ENCODE measurements at regions not wholly inside any gene's neighbourhood (a gene's known extent, or its start where the extent isn't known, plus 50 kb on each side); places are given as distances from the start of the nearest gene placed in this dataset.

GRCh38 chr3:150220799-150221198 lies 187.3 kb upstream of the TSC22D2 start:
- Histone ChIP-seq H3K4me3 (ENCODE audit: low read length) (peak overlapping the region; percentile 48), H3K4me1 (ENCODE audit: insufficient read depth, low read length) (peaks cover 23% of the 10 kb centered on the region; the same call in 1 of the 2 replicates), H3K27me3 (ENCODE audit: insufficient read depth, low read length) (peaks cover 15% of the 10 kb centered on the region)

GRCh38 chr3:150220041-150220440 lies 188.1 kb upstream of the TSC22D2 start:
- H3K36me3 ChIP-seq (ENCODE audit: insufficient read depth, low read depth, low read length): no peaks in the 10 kb centered on the region
- peaks cover 26% of the 10 kb centered on the region; the same call in 1 of the 2 replicates for H3K4me1 ChIP-seq (ENCODE audit: insufficient read depth, low read length)
- no peak overlapping the region for H3K9ac ChIP-seq (ENCODE audit: low read depth, low read length)
- no peak overlapping the region for H3K4me3 ChIP-seq (ENCODE audit: low read length)
- no peak overlapping the region for H3K27ac ChIP-seq (ENCODE audit: low read length)
- H3K9me3 ChIP-seq (ENCODE audit: insufficient read depth, low read depth, low read length): no peaks in the 10 kb centered on the region; the same call in 1 of the 2 replicates
- H3K27me3 ChIP-seq (ENCODE audit: insufficient read depth, low read length): peaks cover 15% of the 10 kb centered on the region

More at GRCh38 chr3:150220799-150221198, 187.3 kb upstream of the TSC22D2 start:
- Histone ChIP-seq H3K36me3 (ENCODE audit: insufficient read depth, low read depth, low read length) (no peaks in the 10 kb centered on the region), H3K9me3 (ENCODE audit: insufficient read depth, low read depth, low read length) (no peaks in the 10 kb centered on the region; the same call in 1 of the 2 replicates), H3K27ac (ENCODE audit: low read length) (no peak overlapping the region), H3K9ac (ENCODE audit: low read depth, low read length) (peak overlapping the region; percentile 6; the same call in 1 of the 2 replicates)

- Histone ChIP-seq H3K4me1 (ENCODE audit: insufficient read depth, low read length) (peaks cover 26% of the 10 kb centered on the region; the same call in 1 of the 2 replicates), H3K9me3 (ENCODE audit: insufficient read depth, low read depth, low read length) (no peaks in the 10 kb centered on the region; the same call in 1 of the 2 replicates), H3K4me3 (ENCODE audit: low read length) (no peak overlapping the region), H3K9ac (ENCODE audit: low read depth, low read length) (no peak overlapping the region), H3K36me3 (ENCODE audit: insufficient read depth, low read depth, low read length) (no peaks in the 10 kb centered on the region), H3K27ac (ENCODE audit: low read length) (no peak overlapping the region), H3K27me3 (ENCODE audit: insufficient read depth, low read length) (peaks cover 15% of the 10 kb centered on the region)
Observed at GRCh38 chr3:150218841-150219240, 189.3 kb upstream of the TSC22D2 start.

GRCh38 chr3:150218236-150218635 lies 189.9 kb upstream of the TSC22D2 start:
- Histone ChIP-seq H3K36me3 (ENCODE audit: insufficient read depth, low read depth, low read length) (no peaks in the 10 kb centered on the region), H3K27ac (ENCODE audit: low read length) (no peak overlapping the region), H3K9ac (ENCODE audit: low read depth, low read length) (no peak overlapping the region), H3K4me3 (ENCODE audit: low read length) (no peak overlapping the region), H3K9me3 (ENCODE audit: insufficient read depth, low read depth, low read length) (no peaks in the 10 kb centered on the region; the same call in 1 of the 2 replicates), H3K4me1 (ENCODE audit: insufficient read depth, low read length) (peaks cover 26% of the 10 kb centered on the region; the same call in 1 of the 2 replicates), H3K27me3 (ENCODE audit: insufficient read depth, low read length) (peaks cover 15% of the 10 kb centered on the region)

- Histone ChIP-seq H3K27me3 (ENCODE audit: insufficient read depth, low read length) (peaks cover 14% of the 10 kb centered on the region), H3K36me3 (ENCODE audit: insufficient read depth, low read depth, low read length) (no peaks in the 10 kb centered on the region), H3K9me3 (ENCODE audit: insufficient read depth, low read depth, low read length) (no peaks in the 10 kb centered on the region; the same call in 1 of the 2 replicates), H3K27ac (ENCODE audit: low read length) (no peak overlapping the region), H3K4me1 (ENCODE audit: insufficient read depth, low read length) (peaks cover 22% of the 10 kb centered on the region; the same call in 1 of the 2 replicates), H3K4me3 (ENCODE audit: low read length) (no peak overlapping the region), H3K9ac (ENCODE audit: low read depth, low read length) (no peak overlapping the region)
Observed at GRCh38 chr3:150217691-150218090, 190.4 kb upstream of the TSC22D2 start.

GRCh38 chr3:150216866-150217600 lies 191.1 kb upstream of the TSC22D2 start:
- H3K27ac ChIP-seq (ENCODE audit: low read length): no peak overlapping the region
- H3K36me3 ChIP-seq (ENCODE audit: insufficient read depth, low read depth, low read length): no peaks in the 10 kb centered on the region
- peaks cover 16% of the 10 kb centered on the region; the same call in 1 of the 2 replicates for H3K4me1 ChIP-seq (ENCODE audit: insufficient read depth, low read length)
- no peak overlapping the region for H3K9ac ChIP-seq (ENCODE audit: low read depth, low read length)
- H3K9me3 ChIP-seq (ENCODE audit: insufficient read depth, low read depth, low read length): no peaks in the 10 kb centered on the region; the same call in 1 of the 2 replicates
- H3K27me3 ChIP-seq (ENCODE audit: insufficient read depth, low read length): peaks cover 7% of the 10 kb centered on the region
- no peak overlapping the region for H3K4me3 ChIP-seq (ENCODE audit: low read length)

GRCh38 chr3:150216041-150216811 lies 191.9 kb upstream of the TSC22D2 start:
- Histone ChIP-seq H3K36me3 (ENCODE audit: insufficient read depth, low read depth, low read length) (no peaks in the 10 kb centered on the region), H3K27me3 (ENCODE audit: insufficient read depth, low read length) (no peaks in the 10 kb centered on the region), H3K4me1 (ENCODE audit: insufficient read depth, low read length) (peaks cover 14% of the 10 kb centered on the region; the same call in 1 of the 2 replicates), H3K4me3 (ENCODE audit: low read length) (no peak overlapping the region), H3K9ac (ENCODE audit: low read depth, low read length) (no peak overlapping the region), H3K9me3 (ENCODE audit: insufficient read depth, low read depth, low read length) (no peaks in the 10 kb centered on the region; the same call in 1 of the 2 replicates), H3K27ac (ENCODE audit: low read length) (no peak overlapping the region)

GRCh38 chr3:150215616-150216015 lies 192.5 kb upstream of the TSC22D2 start:
- Histone ChIP-seq H3K4me3 (ENCODE audit: low read length) (no peak overlapping the region), H3K9me3 (ENCODE audit: insufficient read depth, low read depth, low read length) (no peaks in the 10 kb centered on the region; the same call in 1 of the 2 replicates), H3K27ac (ENCODE audit: low read length) (no peak overlapping the region), H3K27me3 (ENCODE audit: insufficient read depth, low read length) (no peaks in the 10 kb centered on the region), H3K4me1 (ENCODE audit: insufficient read depth, low read length) (peaks cover 16% of the 10 kb centered on the region; the same call in 1 of the 2 replicates), H3K36me3 (ENCODE audit: insufficient read depth, low read depth, low read length) (no peaks in the 10 kb centered on the region), H3K9ac (ENCODE audit: low read depth, low read length) (no peak overlapping the region)

- H3K27ac ChIP-seq (ENCODE audit: low read length): no peak overlapping the region
- H3K4me3 ChIP-seq (ENCODE audit: low read length): no peak overlapping the region
- H3K9ac ChIP-seq (ENCODE audit: low read depth, low read length): no peak overlapping the region
- H3K36me3 ChIP-seq (ENCODE audit: insufficient read depth, low read depth, low read length): no peaks in the 10 kb centered on the region
- H3K9me3 ChIP-seq (ENCODE audit: insufficient read depth, low read depth, low read length): no peaks in the 10 kb centered on the region; the same call in 1 of the 2 replicates
- H3K27me3 ChIP-seq (ENCODE audit: insufficient read depth, low read length): no peaks in the 10 kb centered on the region
- peaks cover 23% of the 10 kb centered on the region; the same call in 1 of the 2 replicates for H3K4me1 ChIP-seq (ENCODE audit: insufficient read depth, low read length)
Observed at GRCh38 chr3:150213577-150213976, 194.5 kb upstream of the TSC22D2 start.

- Histone ChIP-seq H3K27ac (ENCODE audit: low read length) (no peak overlapping the region), H3K4me1 (ENCODE audit: insufficient read depth, low read length) (peaks cover 13% of the 10 kb centered on the region; the same call in 1 of the 2 replicates), H3K9me3 (ENCODE audit: insufficient read depth, low read depth, low read length) (no peaks in the 10 kb centered on the region), H3K36me3 (ENCODE audit: insufficient read depth, low read depth, low read length) (no peaks in the 10 kb centered on the region), H3K9ac (ENCODE audit: low read depth, low read length) (peak overlapping the region; percentile 24; the same call in 1 of the 2 replicates), H3K27me3 (ENCODE audit: insufficient read depth, low read length) (no peaks in the 10 kb centered on the region), H3K4me3 (ENCODE audit: low read length) (no peak overlapping the region)
Observed at GRCh38 chr3:150210461-150211110, 197.5 kb upstream of the TSC22D2 start.

- H3K27me3 ChIP-seq (ENCODE audit: insufficient read depth, low read length): no peaks in the 10 kb centered on the region
- peaks cover 14% of the 10 kb centered on the region; the same call in 1 of the 2 replicates for H3K4me1 ChIP-seq (ENCODE audit: insufficient read depth, low read length)
- H3K36me3 ChIP-seq (ENCODE audit: insufficient read depth, low read depth, low read length): no peaks in the 10 kb centered on the region
- no peak overlapping the region for H3K4me3 ChIP-seq (ENCODE audit: low read length)
- no peak overlapping the region for H3K27ac ChIP-seq (ENCODE audit: low read length)
- H3K9ac ChIP-seq (ENCODE audit: low read depth, low read length): no peak overlapping the region
- no peaks in the 10 kb centered on the region for H3K9me3 ChIP-seq (ENCODE audit: insufficient read depth, low read depth, low read length)
Observed at GRCh38 chr3:150203273-150203672, 204.8 kb upstream of the TSC22D2 start.

Measured in iPS-20b (cell line).